GM12872 (cell line): ENCODE measurements at regions not wholly inside any gene's neighbourhood (a gene's known extent, or its start where the extent isn't known, plus 50 kb on each side); places are given as distances from the start of the nearest gene placed in this dataset.

Experiments
- CTCF ChIP-seq: IDR thresholded peaks from 3 replicates; pipeline ENCODE4 v1.5.1; 2011; ENCODE audit warnings: low read depth, mild to moderate bottlenecking, low read length, moderate library complexity; ENCODE audit not compliant: insufficient read depth

- TF ChIP-seq CTCF = no peak
These were observed 204.6 kb downstream of the RNF144A start for GRCh38 chr2:7121851-7122250.

- no peak for TF ChIP-seq CTCF
These were observed 209.9 kb downstream of the RNF144A start for GRCh38 chr2:7127156-7127555.

GRCh38 chr2:7127687-7128086 lies 210.5 kb downstream of the RNF144A start:
- TF ChIP-seq CTCF = no peak

- TF ChIP-seq CTCF = no peak
These were observed 214.0 kb downstream of the RNF144A start for GRCh38 chr2:7131261-7131660.

GRCh38 chr2:7132753-7133152 lies 215.5 kb downstream of the RNF144A start:
- no peak for TF ChIP-seq CTCF

- TF ChIP-seq CTCF = peak; percentile 39
These were observed 216.3 kb downstream of the RNF144A start for GRCh38 chr2:7133521-7133920.

GRCh38 chr2:7140306-7140705 lies 223.1 kb downstream of the RNF144A start:
- no peak for TF ChIP-seq CTCF

- no peak for TF ChIP-seq CTCF
These were observed 228.5 kb downstream of the RNF144A start for GRCh38 chr2:7145707-7146106.
